Mesendoderm (in vitro differentiated cells): ENCODE measurements at regions not wholly inside any gene's neighbourhood (a gene's known extent, or its start where the extent isn't known, plus 50 kb on each side); places are given as distances from the start of the nearest gene placed in this dataset.
"Not testable (repeated sequence)": the region's sequence is repeated elsewhere in the genome, so short reads cannot be mapped to it uniquely, and the experiment has no call there.

Experiments used
- DNase-seq: peaks from one replicate; pipeline ENCODE4 v3.0.0; 2013
- H2AK5ac ChIP-seq: 2 replicates; pipeline ENCODE4 v1.6.1; 2013; ENCODE audit warnings: low read length, inconsistent platforms
- H2BK120ac ChIP-seq: 2 replicates; pipeline ENCODE4 v1.6.1; 2013; ENCODE audit warnings: low read depth, mild to moderate bottlenecking, low read length, moderate library complexity, mixed read lengths
- H2BK15ac ChIP-seq: replicated peaks from 2 replicates; pipeline ENCODE4 v1.6.1; 2013; ENCODE audit warnings: low read depth, mild to moderate bottlenecking, moderate library complexity
- H2BK5ac ChIP-seq: 2 replicates; pipeline ENCODE4 v1.6.1; 2013; ENCODE audit warnings: low read length, inconsistent platforms
- H3K18ac ChIP-seq: 2 replicates; pipeline ENCODE4 v1.6.1; 2013; ENCODE audit warnings: mild to moderate bottlenecking, low read length, mixed read lengths
- H3K23ac ChIP-seq: one replicate; pipeline ENCODE4 v1.6.1; 2013; ENCODE audit warnings: low read length
- H3K27ac ChIP-seq: 2 replicates; pipeline ENCODE4 v1.5.1; 2013; ENCODE audit warnings: low read depth, mild to moderate bottlenecking, inconsistent platforms, low read length, moderate library complexity
- H3K27me3 ChIP-seq: 2 replicates; pipeline ENCODE4 v1.6.1; 2013; ENCODE audit warnings: low read length, control low read depth, mild to moderate bottlenecking, inconsistent platforms; ENCODE audit not compliant: insufficient read depth, poor library complexity
- H3K36me3 ChIP-seq: 2 replicates; pipeline ENCODE4 v1.6.1; 2013; ENCODE audit warnings: low read length, inconsistent platforms; ENCODE audit not compliant: control insufficient read depth, insufficient read depth
- H3K4ac ChIP-seq: one replicate; pipeline ENCODE4 v1.6.1; 2013; ENCODE audit warnings: low read depth, mild to moderate bottlenecking, low read length, moderate library complexity
- H3K4me1 ChIP-seq: 2 replicates; pipeline ENCODE4 v1.6.1; 2013; ENCODE audit warnings: low read depth, low read length, inconsistent platforms; ENCODE audit not compliant: control insufficient read depth
- H3K4me2 ChIP-seq: 2 replicates; pipeline ENCODE4 v1.6.1; 2013; ENCODE audit warnings: low read length
- H3K4me3 ChIP-seq: 2 replicates; pipeline ENCODE4 v1.5.1; 2013; ENCODE audit warnings: mild to moderate bottlenecking, low read length
- H3K56ac ChIP-seq: one replicate; pipeline ENCODE4 v1.6.1; 2013; ENCODE audit warnings: low read length
- H3K79me1 ChIP-seq: 2 replicates; pipeline ENCODE4 v1.6.1; 2013; ENCODE audit warnings: low read length, inconsistent platforms
- H3K79me2 ChIP-seq: 2 replicates; pipeline ENCODE4 v1.6.1; 2013; ENCODE audit warnings: mild to moderate bottlenecking, low read length; ENCODE audit not compliant: control insufficient read depth, insufficient read depth
- H3K9ac ChIP-seq: 2 replicates; pipeline ENCODE4 v1.6.1; 2013; ENCODE audit warnings: low read length, inconsistent platforms
- H4K5ac ChIP-seq: one replicate; pipeline ENCODE4 v1.6.1; 2013; ENCODE audit warnings: low read length
- H4K8ac ChIP-seq: one replicate; pipeline ENCODE4 v1.6.1; 2013; ENCODE audit warnings: low read depth, mild to moderate bottlenecking, control low read depth, low read length, moderate library complexity
- WGBS: extraction: QIAGEN DNeasy Blood & Tissue Kit; methylation state at CpG from one replicate; pipeline ENCODE4 v1.1.7; 2013; ENCODE audit warnings: low lambda C conversion rate, missing lambda C conversion rate; ENCODE audit not compliant: insufficient coverage; ENCODE audit errors: extremely low coverage; 5-methylcytosine and 5-hydroxymethylcytosine counted together

- Histone ChIP-seq H2BK5ac (no peak overlapping the region), H3K18ac (no peak overlapping the region), H2BK15ac (no peak overlapping the region), H4K5ac (no peak overlapping the region), H3K4me3 (no peak overlapping the region), H3K27ac (no peak overlapping the region), H3K9ac (no peak overlapping the region), H3K79me1 (no peaks in the 10 kb centered on the region), H3K4ac (no peak overlapping the region), H3K23ac (no peak overlapping the region), H2BK120ac (no peak overlapping the region), H2AK5ac (no peak overlapping the region), H4K8ac (no peak overlapping the region), H3K36me3 (no peaks in the 10 kb centered on the region), H3K79me2 (no peaks in the 10 kb centered on the region), H3K4me2 (no peak overlapping the region), H3K4me1 (no peaks in the 10 kb centered on the region), H3K56ac (no peak overlapping the region), H3K27me3 (no peaks in the 10 kb centered on the region)
- DNase-seq, result no peak
- no CpG with 5 or more reads among the region's 3 CpGs for WGBS
These were observed 911.5 kb upstream of the SOX11 start for GRCh38 chr2:4780679-4781078.

GRCh38 chr2:4782647-4783046 lies 909.5 kb upstream of the SOX11 start:
- no peak overlapping the region for H3K18ac ChIP-seq
- H2BK15ac ChIP-seq, result no peak overlapping the region
- no peak overlapping the region for H2AK5ac ChIP-seq
- H4K8ac ChIP-seq, result no peak overlapping the region
- no CpG with 5 or more reads among the region's 1 CpG for WGBS
- no peak overlapping the region for H2BK5ac ChIP-seq
- no peak for DNase-seq
- no peak overlapping the region for H3K9ac ChIP-seq
- H3K27me3 ChIP-seq, result no peaks in the 10 kb centered on the region
- H3K23ac ChIP-seq, result no peak overlapping the region
- no peak overlapping the region for H3K27ac ChIP-seq
- no peak overlapping the region for H4K5ac ChIP-seq
- no peak overlapping the region for H2BK120ac ChIP-seq
- no peaks in the 10 kb centered on the region for H3K36me3 ChIP-seq
- H3K4me2 ChIP-seq, result no peak overlapping the region
- H3K4ac ChIP-seq, result no peak overlapping the region
- H3K56ac ChIP-seq, result no peak overlapping the region
- no peak overlapping the region for H3K4me3 ChIP-seq
- no peaks in the 10 kb centered on the region for H3K79me1 ChIP-seq
- no peaks in the 10 kb centered on the region for H3K79me2 ChIP-seq
- no peaks in the 10 kb centered on the region for H3K4me1 ChIP-seq

- H2BK5ac ChIP-seq, result no peak overlapping the region
- no peak for DNase-seq
- no peak overlapping the region for H4K8ac ChIP-seq
- H2BK120ac ChIP-seq, result no peak overlapping the region
- H4K5ac ChIP-seq, result no peak overlapping the region
- H3K4me3 ChIP-seq, result no peak overlapping the region
- H3K27me3 ChIP-seq, result no peaks in the 10 kb centered on the region
- H3K18ac ChIP-seq, result no peak overlapping the region
- H3K4me1 ChIP-seq, result no peaks in the 10 kb centered on the region
- H3K79me1 ChIP-seq, result no peaks in the 10 kb centered on the region
- H3K4ac ChIP-seq, result no peak overlapping the region
- no peak overlapping the region for H3K56ac ChIP-seq
- no peak overlapping the region for H2BK15ac ChIP-seq
- no peak overlapping the region for H3K4me2 ChIP-seq
- WGBS, result no CpG with 5 or more reads among the region's 3 CpGs
- H3K27ac ChIP-seq, result no peak overlapping the region
- H3K9ac ChIP-seq, result no peak overlapping the region
- H3K36me3 ChIP-seq, result no peaks in the 10 kb centered on the region
- H3K23ac ChIP-seq, result no peak overlapping the region
- no peak overlapping the region for H2AK5ac ChIP-seq
- H3K79me2 ChIP-seq, result no peaks in the 10 kb centered on the region
These were observed 900.7 kb upstream of the SOX11 start for GRCh38 chr2:4791488-4791887.

DNA sequence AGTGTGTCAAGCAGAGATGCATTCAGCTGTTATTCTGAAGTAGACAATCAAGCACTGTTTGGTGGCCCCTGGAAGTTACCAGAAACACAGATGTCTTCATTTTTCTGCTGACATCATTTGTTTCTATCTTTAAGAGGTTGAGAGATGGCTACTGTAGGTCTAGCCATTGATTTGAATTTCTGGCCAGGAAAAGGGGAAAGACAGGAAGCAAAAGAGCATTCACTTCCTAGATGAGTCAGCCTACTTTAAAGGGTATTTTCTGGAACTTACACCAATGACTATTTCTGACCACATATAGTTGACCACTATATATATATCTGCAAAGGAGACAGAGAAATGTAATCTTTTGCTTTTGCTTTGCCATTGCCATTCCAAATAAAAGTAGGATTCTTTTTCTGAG lies 900.1 kb upstream of the SOX11 start:
- Histone ChIP-seq H3K27ac (no peak overlapping the region), H3K79me2 (no peaks in the 10 kb centered on the region), H3K36me3 (no peaks in the 10 kb centered on the region), H2BK120ac (no peak overlapping the region), H3K79me1 (no peaks in the 10 kb centered on the region), H3K4ac (no peak overlapping the region), H4K8ac (no peak overlapping the region), H3K23ac (no peak overlapping the region), H3K27me3 (no peaks in the 10 kb centered on the region), H3K9ac (no peak overlapping the region), H3K4me1 (no peaks in the 10 kb centered on the region), H2AK5ac (no peak overlapping the region), H3K56ac (no peak overlapping the region), H2BK5ac (no peak overlapping the region), H3K4me2 (no peak overlapping the region), H3K4me3 (no peak overlapping the region), H3K18ac (no peak overlapping the region), H4K5ac (no peak overlapping the region), H2BK15ac (no peak overlapping the region)
- no peak for DNase-seq

- Histone ChIP-seq H3K56ac (no peak overlapping the region), H3K79me1 (no peaks in the 10 kb centered on the region), H3K27ac (no peak overlapping the region), H3K27me3 (no peaks in the 10 kb centered on the region), H3K4ac (no peak overlapping the region), H2BK15ac (no peak overlapping the region), H3K79me2 (no peaks in the 10 kb centered on the region), H4K5ac (no peak overlapping the region), H2BK5ac (no peak overlapping the region), H2BK120ac (no peak overlapping the region), H3K4me2 (no peak overlapping the region), H3K18ac (no peak overlapping the region), H3K9ac (no peak overlapping the region), H3K36me3 (no peaks in the 10 kb centered on the region), H3K23ac (no peak overlapping the region), H4K8ac (no peak overlapping the region), H3K4me1 (no peaks in the 10 kb centered on the region), H3K4me3 (no peak overlapping the region), H2AK5ac (no peak overlapping the region)
- no peak for DNase-seq
- no CpG with 5 or more reads among the region's 2 CpGs for WGBS
These were observed 888.8 kb upstream of the SOX11 start for GRCh38 chr2:4803396-4803795.

DNA sequence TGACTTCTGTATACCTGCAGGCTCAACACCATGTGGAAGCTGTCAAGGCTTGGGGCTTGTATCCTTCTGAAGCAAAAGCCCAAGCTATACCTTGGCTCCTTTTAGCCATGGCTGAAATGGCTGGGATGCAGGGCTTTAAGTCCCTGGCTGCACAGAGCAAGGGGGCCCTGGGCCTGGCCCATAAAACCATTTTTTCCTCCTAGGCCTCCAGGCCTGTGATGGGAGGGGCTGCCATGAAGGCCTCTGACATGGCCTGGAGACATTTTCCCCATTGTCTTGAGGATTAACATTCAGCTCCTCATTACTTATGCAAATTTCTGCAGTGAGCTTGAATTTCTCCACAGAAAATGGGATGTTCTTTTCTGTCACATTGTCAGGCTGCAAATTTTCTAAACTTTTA lies 878.0 kb upstream of the SOX11 start:
- H2AK5ac ChIP-seq, H3K23ac ChIP-seq, H3K4me1 ChIP-seq, H3K79me1 ChIP-seq, H3K4me3 ChIP-seq, H3K36me3 ChIP-seq, H3K18ac ChIP-seq, H3K27me3 ChIP-seq, H3K4ac ChIP-seq, H4K8ac ChIP-seq, H2BK15ac ChIP-seq, H2BK5ac ChIP-seq, H2BK120ac ChIP-seq, H3K27ac ChIP-seq, DNase-seq, H3K4me2 ChIP-seq, H3K56ac ChIP-seq, H3K9ac ChIP-seq, H3K79me2 ChIP-seq, H4K5ac ChIP-seq: not testable (repeated sequence)
